H1 (cell line): ENCODE measurements at regions not wholly inside any gene's neighbourhood (a gene's known extent, or its start where the extent isn't known, plus 50 kb on each side); places are given as distances from the start of the nearest gene placed in this dataset.

Source experiments
- CTCF ChIA-PET: fragments of 300-600 bp; sonication (Branson Sonifier 250); formaldehyde crosslinking; loops from one replicate; lab custom pipeline; 2021; ENCODE audit not compliant: partially characterized antibody; lab: Charles Lee
- POLR2A ChIA-PET: fragments of 300-600 bp; sonication (Branson Sonifier 250); formaldehyde crosslinking; loops from one replicate; lab custom pipeline; 2021; ENCODE audit warnings: inconsistent platforms; ENCODE audit not compliant: partially characterized antibody; lab: Charles Lee
- DNase-seq, 2 experiments: peaks; one replicate each; pipeline versions ENCODE4 v3.0.0 to v3.0.0-alpha.2; 2010 to 2022; ENCODE audit warnings: low spot score in 2 of 2, low read depth in 1 of 2, mixed read lengths in 1 of 2
- FAIRE-seq: peaks from 2 replicates; lab custom pipeline; 2011; peaks lifted over from hg19 to GRCh38; lab: Jason Lieb, UNC
- H2AFZ ChIP-seq: 2 replicates; pipeline ENCODE4 v1.8.1; 2012; ENCODE audit warnings: low read length, inconsistent platforms
- H2AK5ac ChIP-seq: 2 replicates; pipeline ENCODE4 v1.6.1; 2013; ENCODE audit warnings: low read depth, low read length
- H2BK120ac ChIP-seq: replicated peaks from 2 replicates; pipeline ENCODE3; 2013; ENCODE audit warnings: low read depth, low read length, inconsistent platforms
- H2BK12ac ChIP-seq: 2 replicates; pipeline ENCODE4 v1.6.1; 2013; ENCODE audit warnings: low read depth, low read length
- H2BK15ac ChIP-seq: 2 replicates; pipeline ENCODE4 v1.6.1; 2013; ENCODE audit warnings: low read length
- H2BK20ac ChIP-seq: 2 replicates; pipeline ENCODE4 v1.6.1; 2013; ENCODE audit warnings: low read length
- H2BK5ac ChIP-seq: 2 replicates; pipeline ENCODE4 v1.6.1; 2013; ENCODE audit warnings: low read depth, low read length
- H3K14ac ChIP-seq: 2 replicates; pipeline ENCODE4 v1.6.1; 2013; ENCODE audit warnings: inconsistent platforms; ENCODE audit not compliant: insufficient read length
- H3K18ac ChIP-seq: 2 replicates; pipeline ENCODE4 v1.6.1; 2013; ENCODE audit warnings: low read length; ENCODE audit errors: extremely low read depth
- H3K23ac ChIP-seq: 2 replicates; pipeline ENCODE4 v1.6.1; 2013; ENCODE audit warnings: inconsistent platforms; ENCODE audit not compliant: insufficient read length
- H3K23me2 ChIP-seq: 2 replicates; pipeline ENCODE4 v1.6.1; 2013; ENCODE audit warnings: low read depth, low read length
- H3K27ac ChIP-seq: 2 replicates; pipeline ENCODE4 v1.6.1; 2011; ENCODE audit warnings: low read depth, low read length, inconsistent platforms
- H3K27me3 ChIP-seq, 4 experiments: replicated peaks in 1 of 4; 1 replicate in 1 of 4; 2 replicates in 3 of 4; pipeline versions ENCODE4 v1.6.1 to v1.8.1; 2011 to 2013; ENCODE audit warnings: low read length in 3 of 4, mild to moderate bottlenecking in 3 of 4, inconsistent platforms in 2 of 4, mixed read lengths in 2 of 4, moderate library complexity in 1 of 4; ENCODE audit not compliant: control insufficient read depth in 3 of 4, insufficient read depth in 3 of 4; ENCODE audit errors: extremely low read depth in 1 of 4
- H3K36me3 ChIP-seq, 4 experiments: 2 replicates each; pipeline versions ENCODE4 v1.6.1 to v1.8.1; 2011 to 2013; ENCODE audit warnings: mild to moderate bottlenecking in 4 of 4, low read length in 3 of 4, moderate library complexity in 2 of 4, control low read depth in 1 of 4, inconsistent platforms in 1 of 4; ENCODE audit not compliant: insufficient read depth in 4 of 4, control insufficient read depth in 2 of 4
- H3K4ac ChIP-seq: replicated peaks from 2 replicates; pipeline ENCODE3; 2013; ENCODE audit warnings: low read length, low read depth, mixed read lengths, inconsistent platforms; ENCODE audit not compliant: insufficient read length
- H3K4me1 ChIP-seq, 4 experiments: replicated peaks in 1 of 4; 1 replicate in 1 of 4; 2 replicates in 3 of 4; pipeline versions ENCODE4 v1.6.1 to v1.8.1; 2011 to 2013; ENCODE audit warnings: low read length in 3 of 4, inconsistent platforms in 2 of 4, mixed read lengths in 1 of 4; ENCODE audit not compliant: insufficient read depth in 4 of 4, control insufficient read depth in 3 of 4
- H3K4me2 ChIP-seq, 2 experiments: 2 replicates each; pipeline versions ENCODE4 v1.6.1 to v1.8.1; 2011 to 2013; ENCODE audit warnings: low read depth in 2 of 2, low read length in 2 of 2, control low read depth in 1 of 2, inconsistent platforms in 1 of 2, mild to moderate bottlenecking in 1 of 2; ENCODE audit not compliant: insufficient read depth in 1 of 2
- H3K4me3 ChIP-seq, 4 experiments: fragments of 200-600, 300-600 bp in 1 of 4; sonication (generic), shearing (Covaris generic), sonication (Bioruptor Twin) in 1 of 4; 2 replicates each; pipeline versions ENCODE4 v1.5.1 to v1.8.1; 2011 to 2016; ENCODE audit warnings: low read length in 4 of 4, low read depth in 3 of 4, control low read depth in 2 of 4, inconsistent platforms in 2 of 4, mild to moderate bottlenecking in 2 of 4, mixed read lengths in 1 of 4, moderate library complexity in 1 of 4; ENCODE audit not compliant: insufficient read depth in 2 of 4; ENCODE audit errors: extremely low read depth in 1 of 4
- H3K56ac ChIP-seq: replicated peaks from 2 replicates; pipeline ENCODE3; 2013; ENCODE audit warnings: low read depth, mild to moderate bottlenecking, mixed read lengths, low read length, inconsistent platforms; ENCODE audit not compliant: insufficient read length
- H3K79me1 ChIP-seq: 2 replicates; pipeline ENCODE4 v1.6.1; 2013; ENCODE audit warnings: low read depth, low read length, control low read depth
- H3K79me2 ChIP-seq, 2 experiments: 2 replicates each; pipeline versions ENCODE4 v1.6.1 to v1.8.1; 2012 to 2013; ENCODE audit warnings: low read length in 2 of 2, mild to moderate bottlenecking in 2 of 2, inconsistent platforms in 1 of 2; ENCODE audit not compliant: insufficient read depth in 2 of 2, control insufficient read depth in 1 of 2
- H3K9ac ChIP-seq, 4 experiments: replicated peaks in 1 of 4; 1 replicate in 1 of 4; 2 replicates in 3 of 4; pipeline versions ENCODE4 v1.6.1 to v1.8.1; 2011 to 2013; ENCODE audit warnings: low read depth in 3 of 4, low read length in 3 of 4, control low read depth in 2 of 4, mild to moderate bottlenecking in 2 of 4, moderate library complexity in 2 of 4, inconsistent platforms in 1 of 4; ENCODE audit errors: extremely low read depth in 1 of 4
- H3K9me3 ChIP-seq, 2 experiments: 2 replicates each; pipeline versions ENCODE4 v1.6.1 to v1.8.1; 2012 to 2013; ENCODE audit warnings: mild to moderate bottlenecking in 2 of 2, moderate library complexity in 2 of 2, control low read depth in 1 of 2, inconsistent platforms in 1 of 2, low read depth in 1 of 2, low read length in 1 of 2, mixed read lengths in 1 of 2; ENCODE audit not compliant: insufficient read depth in 2 of 2
- H4K20me1 ChIP-seq, 2 experiments: replicated peaks in 1 of 2; 2 replicates each; pipeline versions ENCODE3 to v1.8.1; 2011 to 2013; ENCODE audit warnings: inconsistent platforms in 2 of 2, low read length in 2 of 2, mild to moderate bottlenecking in 1 of 2; ENCODE audit not compliant: insufficient read depth in 2 of 2, control insufficient read depth in 1 of 2
- H4K5ac ChIP-seq: 2 replicates; pipeline ENCODE4 v1.6.1; 2013; ENCODE audit warnings: low read length, low read depth, mixed read lengths, inconsistent platforms; ENCODE audit not compliant: insufficient read length
- H4K8ac ChIP-seq: 2 replicates; pipeline ENCODE4 v1.8.0; 2013; ENCODE audit warnings: mild to moderate bottlenecking, moderate library complexity, low read length, inconsistent platforms; ENCODE audit not compliant: insufficient read depth; ENCODE audit errors: extremely low read depth
- H4K91ac ChIP-seq: replicated peaks from 2 replicates; pipeline ENCODE3; 2013; ENCODE audit warnings: low read length, mixed read lengths, inconsistent platforms; ENCODE audit not compliant: insufficient read length
- BACH1 ChIP-seq: IDR thresholded peaks from 2 replicates; pipeline ENCODE4 v1.6.1; 2012; ENCODE audit warnings: low read length, improper control_type of control experiment
- CBX5 ChIP-seq: fragments of 300-800, 300-1000 bp; sonication (generic); IDR thresholded peaks from 2 replicates; pipeline ENCODE4 v1.7.1; 2016; ENCODE audit warnings: antibody characterized with exemption, low read length, low read depth
- CTCF ChIP-seq, 3 experiments: IDR thresholded peaks; 1 replicate in 2 of 3; 2 replicates in 1 of 3; pipeline versions ENCODE4 v1.5.1 to v1.6.1; 2011; ENCODE audit warnings: low read length in 3 of 3, mild to moderate bottlenecking in 3 of 3, inconsistent platforms in 2 of 3, low read depth in 1 of 3, moderate library complexity in 1 of 3; ENCODE audit not compliant: insufficient read depth in 1 of 3; ENCODE audit errors: control extremely low read depth in 1 of 3
- JUN ChIP-seq: IDR thresholded peaks from 2 replicates; pipeline ENCODE4 v1.6.1; 2011; ENCODE audit warnings: low read depth, mild to moderate bottlenecking, improper control_type of control experiment, low read length
- KDM1A ChIP-seq: fragments of 200-600, 300-600 bp; sonication (generic); IDR thresholded peaks from 2 replicates; pipeline ENCODE4 v1.7.1; 2016; ENCODE audit warnings: mild to moderate bottlenecking, low read length, borderline replicate concordance
- RNF2 ChIP-seq: fragments of 200-900, 300-1000 bp; sonication (generic); IDR thresholded peaks from 2 replicates; pipeline ENCODE4 v1.7.1; 2016; ENCODE audit warnings: borderline replicate concordance, low read depth, mild to moderate bottlenecking, antibody characterized with exemption, low read length; ENCODE audit not compliant: poor library complexity, severe bottlenecking; ENCODE audit errors: missing control alignments
- RXRA ChIP-seq: IDR thresholded peaks from 2 replicates; pipeline ENCODE4 v1.6.1; 2011; ENCODE audit warnings: low read depth, mild to moderate bottlenecking, low read length, moderate library complexity; ENCODE audit not compliant: insufficient read depth
- SAP30 ChIP-seq: fragments of 300-600 bp; sonication (generic); IDR thresholded peaks from 2 replicates; pipeline ENCODE4 v1.7.1; 2012; ENCODE audit warnings: low read length, moderate library complexity, mild to moderate bottlenecking, inconsistent platforms; ENCODE audit not compliant: insufficient read depth, insufficient replicate concordance
- SIN3A ChIP-seq, 2 experiments: IDR thresholded peaks in 1 of 2; conservative IDR thresholded peaks in 1 of 2; 2 replicates each; pipeline ENCODE4 v1.6.1; 2011 to 2012; ENCODE audit warnings: low read length in 2 of 2, improper control_type of control experiment in 1 of 2, low read depth in 1 of 2, mild to moderate bottlenecking in 1 of 2
- SP1 ChIP-seq: IDR thresholded peaks from 2 replicates; pipeline ENCODE4 v1.6.1; 2011; ENCODE audit warnings: low read depth, low read length
- SP4 ChIP-seq: IDR thresholded peaks from 2 replicates; pipeline ENCODE4 v1.6.1; 2012; ENCODE audit warnings: low read length, inconsistent platforms
- WGBS, 2 experiments: shearing (Covaris generic) in 1 of 2; methylation state at CpG; one replicate each; pipeline versions ENCODE4 v1.1.6 to v1.1.7; 2013 to 2015; ENCODE audit warnings: low lambda C conversion rate in 2 of 2, mixed read lengths in 2 of 2, inconsistent platforms in 1 of 2, low coverage in 1 of 2, missing lambda C conversion rate in 1 of 2; ENCODE audit not compliant: insufficient replicate concordance in 2 of 2, insufficient coverage in 1 of 2, insufficient read length in 1 of 2; ENCODE audit errors: extremely low coverage in 1 of 2, missing lambda C conversion rate in 1 of 2; 5-methylcytosine and 5-hydroxymethylcytosine counted together

GRCh38 chr6:168196385-168196860 lies 117.4 kb upstream of the FRMD1 start:
- Histone ChIP-seq H4K5ac (no peak overlapping the region), H3K9me3 (no peaks in the 10 kb centered on the region), H3K79me1 (no peaks in the 10 kb centered on the region), H3K18ac (no peak overlapping the region), H2BK5ac (no peak overlapping the region), H2BK120ac (no peak overlapping the region), H3K14ac (no peak overlapping the region), H3K4me3 (no peak overlapping the region), H3K79me2 (no peaks in the 10 kb centered on the region), H2AFZ (no peak overlapping the region), H3K9ac (no peak overlapping the region), H2AK5ac (no peak overlapping the region), H3K27ac (no peak overlapping the region), H2BK20ac (no peak overlapping the region), H2BK15ac (no peak overlapping the region), H3K4me2 (no peak overlapping the region), H3K23me2 (no peaks in the 10 kb centered on the region), H3K4me1 (no peaks in the 10 kb centered on the region), H2BK12ac (no peak overlapping the region), H4K20me1 (no peaks in the 10 kb centered on the region), H3K56ac (no peak overlapping the region), H3K23ac (no peak overlapping the region), H3K27me3 (no peaks in the 10 kb centered on the region), H3K36me3 (no peaks in the 10 kb centered on the region), H4K8ac (no peak overlapping the region), H4K91ac (no peak overlapping the region), H3K4ac (no peak overlapping the region)
- WGBS, 2 experiments = 91% methylated on average over 14 of the region's 14 CpGs; no CpG with 5 or more reads in 1 of the 2 experiments
- ChIA-PET POLR2A (no interaction called here), CTCF (interaction anchor here (1.2 to 4.0 kb wide), 6 partner anchors 17 to 174 kb away, joined by 3 to 17 read pairs (median 5); no protein-coding TSS in a partner anchor)
- DNase-seq (no peak), FAIRE-seq (no peak)
- TF ChIP-seq BACH1 (no peak), SIN3A (conservative IDR thresholded peaks at IDR 0.05 in 1 of 2, IDR thresholded peaks at IDR 0.05 in 1 of 2; ENCODE audit: low read depth in 1 of 2, low read length in 2 of 2) (no peak), KDM1A (no peak), RXRA (no peak), RNF2 (no peak), SP4 (no peak), CBX5 (no peak), SAP30 (no peak), JUN (no peak), CTCF (IDR thresholded peaks at IDR 0.05; ENCODE audit: control extremely low read depth in 1 of 3, insufficient read depth in 1 of 3, low read depth in 1 of 3, low read length in 3 of 3) (no peak), SP1 (no peak)
